SKM-1 (cell line): ENCODE measurements at regions not wholly inside any gene's neighbourhood (a gene's known extent, or its start where the extent isn't known, plus 50 kb on each side); places are given as distances from the start of the nearest gene placed in this dataset.

ENCODE experiments used
- DNase-seq: peaks from one replicate; lab custom pipeline; 2025; ENCODE audit not compliant: unreplicated experiment; lab: John Stamatoyannopoulos, UW

DNA sequence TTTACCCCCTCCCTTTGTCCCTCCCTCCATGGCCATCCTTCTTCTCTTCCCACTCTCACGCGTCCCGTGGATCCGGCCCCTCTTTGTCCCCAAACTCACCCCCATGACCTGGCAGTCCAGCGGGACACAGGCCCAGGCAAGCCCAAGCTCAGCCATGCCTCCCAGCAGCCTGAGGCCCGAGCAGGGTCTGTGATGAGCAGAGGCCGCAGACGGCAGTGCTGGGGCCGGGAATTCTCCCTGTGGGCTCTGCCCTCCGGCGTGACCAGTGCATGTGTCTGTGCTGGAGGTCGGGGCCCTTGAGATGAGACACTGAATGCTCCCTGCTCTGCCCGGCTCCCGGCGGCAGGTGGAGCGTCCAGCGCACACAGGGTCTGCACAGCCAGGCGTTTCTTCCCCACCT, 237.9 kb downstream of the BRD1 start:
- no peak for DNase-seq

DNA sequence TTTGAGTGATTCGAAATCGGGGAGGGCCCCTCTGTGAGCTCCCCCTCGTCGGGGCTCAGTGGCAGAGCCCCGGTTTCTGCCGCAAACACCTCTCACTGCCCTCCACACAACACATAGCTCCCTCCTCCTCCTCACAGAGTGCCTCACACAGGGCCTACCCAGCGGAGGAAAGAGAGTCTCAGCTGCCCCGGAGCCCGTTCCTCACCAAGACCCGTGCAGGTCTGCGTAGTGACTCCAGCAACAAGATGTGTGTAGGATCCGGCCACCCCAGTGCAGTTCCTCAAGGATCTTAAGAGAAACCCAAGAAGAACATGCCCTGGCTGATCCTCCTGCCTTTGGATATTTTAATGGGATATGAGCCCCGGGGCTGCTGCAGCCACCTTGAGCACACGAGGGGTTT, 238.4 kb downstream of the BRD1 start:
- no peak for DNase-seq

DNA sequence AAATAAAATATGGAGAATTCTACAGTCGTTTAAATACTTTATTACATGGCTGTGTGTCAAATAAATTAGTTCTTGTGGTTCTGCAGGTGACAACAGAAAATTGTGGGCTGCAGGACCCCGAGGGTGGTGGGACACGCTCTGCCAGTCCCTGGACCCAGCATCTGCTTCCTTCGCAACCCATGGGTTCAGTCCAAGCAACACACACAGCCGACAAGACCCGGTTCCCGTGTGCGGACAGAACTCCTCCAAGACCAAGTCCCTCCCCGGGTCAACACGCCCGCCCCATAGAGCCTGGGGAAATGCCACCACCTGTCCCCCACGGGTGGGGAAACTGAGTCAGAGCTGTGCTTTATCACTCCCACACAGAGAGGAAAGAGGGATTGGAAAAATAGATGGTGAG, 238.9 kb downstream of the BRD1 start:
- DNase-seq: no peak

DNA sequence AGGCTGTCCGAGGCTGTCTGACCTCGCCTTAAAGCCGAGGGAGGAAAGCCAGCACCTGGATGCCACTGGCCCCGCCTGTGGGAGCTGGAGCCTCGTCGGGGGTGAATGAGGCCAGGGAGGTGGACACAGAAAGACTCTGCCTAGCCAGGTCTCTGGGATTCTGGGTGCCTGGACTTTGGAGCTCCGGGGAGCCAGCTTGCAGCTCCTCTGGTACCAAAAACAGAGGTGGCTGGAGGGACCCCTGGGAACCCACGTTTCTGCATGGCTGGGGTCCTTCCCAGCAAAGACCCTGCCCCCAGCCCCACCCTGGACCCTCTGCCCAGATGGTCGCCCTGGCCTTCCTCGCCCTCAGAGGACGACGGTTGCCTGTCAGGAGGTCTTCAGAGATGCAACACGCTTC, 239.7 kb downstream of the BRD1 start:
- DNase-seq: no peak

DNA sequence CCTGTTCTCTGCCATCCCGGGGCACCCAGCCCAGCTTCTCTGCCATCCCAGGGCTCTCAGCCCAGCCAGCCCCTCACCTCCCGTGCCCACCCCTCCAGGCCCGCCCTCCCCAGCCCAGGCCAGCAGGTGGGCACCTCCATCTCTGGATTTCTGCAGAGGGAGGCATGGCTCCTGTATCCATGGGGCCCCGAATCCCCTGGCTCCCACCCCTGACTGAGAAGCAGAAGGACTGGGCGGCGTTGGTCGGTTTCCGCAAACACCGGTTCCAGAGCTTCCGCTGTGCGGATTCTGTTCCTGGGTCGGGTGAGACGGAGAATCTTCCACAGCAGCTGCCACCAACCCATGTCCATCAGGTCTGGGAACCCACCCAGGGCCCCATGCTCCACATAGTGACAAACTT, 240.3 kb downstream of the BRD1 start:
- DNase-seq: no peak

DNA sequence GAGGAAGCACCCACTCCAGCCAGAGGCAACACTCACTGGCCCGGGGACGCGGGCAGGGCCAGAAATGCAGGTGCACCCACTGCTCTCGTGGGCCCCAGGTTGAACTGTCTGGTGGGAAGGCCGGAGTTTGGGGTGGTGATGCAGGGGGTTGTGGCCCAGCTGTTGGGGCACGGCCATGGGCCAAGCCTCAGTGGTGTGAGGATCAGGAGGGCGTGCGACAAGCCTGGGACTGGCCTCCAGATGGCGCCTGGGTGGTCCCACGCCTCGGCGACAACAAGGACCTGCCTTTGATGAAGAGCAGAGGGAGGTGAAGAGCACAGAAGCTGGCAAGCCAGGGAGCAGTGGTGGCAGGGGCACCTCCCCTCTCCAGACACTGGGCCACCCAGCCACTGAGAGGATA, 240.8 kb downstream of the BRD1 start:
- no peak for DNase-seq

DNA sequence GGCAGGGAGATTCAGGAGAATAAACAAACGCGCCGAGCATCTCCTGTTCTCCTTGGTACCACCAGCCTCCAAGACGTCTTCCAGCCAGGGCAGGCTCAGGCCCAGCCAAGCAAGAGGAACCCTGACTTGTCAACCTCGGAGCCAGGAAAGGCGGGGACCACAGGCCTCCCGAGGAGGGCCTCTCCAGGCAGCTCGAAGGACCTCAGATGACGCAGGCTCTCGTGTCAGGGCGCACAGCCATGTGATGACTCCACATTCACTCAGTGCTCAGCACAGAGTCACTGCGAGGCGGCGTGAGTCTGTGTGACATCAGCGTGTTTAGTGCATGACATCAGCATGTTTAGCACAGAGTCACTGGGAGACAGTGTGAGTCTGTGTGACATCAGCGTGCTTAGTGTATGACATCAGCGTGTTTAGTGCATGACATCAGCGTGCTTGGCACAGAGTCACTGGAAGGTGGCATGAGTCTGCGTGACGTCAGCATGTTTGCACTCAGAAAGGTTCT, 241.4 kb downstream of the BRD1 start:
- no peak for DNase-seq

DNA sequence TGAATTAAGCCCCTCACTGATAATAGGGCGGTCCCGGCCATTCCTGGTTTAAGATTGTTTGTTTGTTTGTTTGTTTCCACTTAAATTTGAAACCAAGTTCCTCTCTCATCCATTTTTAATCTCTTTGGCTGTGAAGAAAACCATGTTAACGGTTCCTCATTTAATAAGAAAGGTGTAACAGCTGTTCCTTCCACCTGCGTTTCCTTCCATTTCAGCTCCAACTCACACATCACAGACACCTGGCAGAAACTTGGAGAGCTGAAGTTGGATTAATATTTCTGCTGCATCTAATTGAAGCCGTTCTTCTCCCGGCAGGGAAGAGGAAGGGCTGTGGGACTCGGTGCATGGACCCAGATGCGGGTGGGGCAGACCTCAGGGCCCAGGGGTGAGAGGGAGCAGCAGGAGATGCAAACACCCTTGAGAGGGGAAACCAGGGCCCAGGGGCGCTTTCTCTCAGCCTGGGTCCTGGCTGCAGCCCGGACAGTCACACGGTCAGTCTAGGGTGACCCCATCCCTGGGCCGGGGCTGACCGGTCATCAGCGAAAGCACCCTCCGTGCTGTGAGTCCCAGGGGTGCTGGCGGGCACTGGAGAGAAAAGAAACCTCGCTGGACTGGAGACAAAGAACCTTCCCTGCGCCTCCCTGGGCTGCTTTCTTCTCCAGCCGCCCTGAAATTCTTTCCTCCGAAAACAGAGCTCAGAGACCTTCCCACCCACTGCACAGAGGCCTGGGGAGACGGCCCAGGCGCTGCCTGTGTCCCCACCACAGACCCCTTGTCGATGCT, 242.0 kb downstream of the BRD1 start:
- no peak for DNase-seq

DNA sequence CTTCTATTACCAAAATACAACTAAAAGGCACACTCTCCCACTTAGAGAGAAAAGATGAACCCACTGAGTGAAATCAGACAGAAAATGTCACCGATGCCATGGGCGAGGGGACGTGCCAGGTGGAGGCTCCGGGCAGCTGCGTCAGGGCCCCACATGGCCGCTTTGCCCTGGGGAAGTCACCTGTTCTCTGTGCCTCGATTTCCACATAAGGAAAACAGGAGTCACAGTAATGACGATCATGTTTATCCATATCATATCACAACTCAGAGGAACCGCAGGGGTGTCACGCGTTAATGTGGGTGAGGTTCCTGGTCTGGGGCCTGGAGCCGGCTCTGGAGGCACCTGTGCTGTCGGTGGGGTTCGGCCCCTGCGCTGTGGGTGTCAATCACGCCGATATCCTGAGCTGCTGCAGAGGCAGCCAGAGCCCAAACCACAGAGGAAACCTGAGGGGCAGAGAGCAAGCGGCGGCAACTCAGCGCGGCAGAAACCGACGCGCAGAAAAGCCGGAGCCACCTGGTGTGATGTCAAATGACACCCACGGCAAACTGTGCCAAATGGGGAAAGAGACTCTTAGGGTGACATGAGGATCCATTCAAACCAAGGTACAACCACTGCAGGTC, 243.7 kb downstream of the BRD1 start:
- DNase-seq: no peak

DNA sequence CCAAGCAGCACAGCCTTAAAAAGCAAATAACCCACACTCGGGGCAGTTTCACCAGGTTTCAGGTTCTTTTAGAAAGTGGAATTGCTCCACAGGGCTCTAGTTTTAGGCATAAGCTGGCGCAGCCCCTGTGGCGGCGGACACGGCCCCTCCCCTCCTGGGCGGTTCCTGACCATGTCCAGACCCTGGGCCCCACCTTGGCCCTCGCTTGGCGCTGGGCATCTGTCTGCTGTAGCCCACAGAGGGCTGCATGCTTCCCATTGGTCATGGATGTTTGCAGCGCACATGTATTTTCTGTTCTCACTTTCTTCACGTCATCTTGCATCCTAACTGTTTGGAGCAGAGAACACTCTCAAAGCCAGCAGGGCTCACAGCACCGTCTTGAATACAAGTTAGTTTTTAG, 244.3 kb downstream of the BRD1 start:
- DNase-seq: no peak

DNA sequence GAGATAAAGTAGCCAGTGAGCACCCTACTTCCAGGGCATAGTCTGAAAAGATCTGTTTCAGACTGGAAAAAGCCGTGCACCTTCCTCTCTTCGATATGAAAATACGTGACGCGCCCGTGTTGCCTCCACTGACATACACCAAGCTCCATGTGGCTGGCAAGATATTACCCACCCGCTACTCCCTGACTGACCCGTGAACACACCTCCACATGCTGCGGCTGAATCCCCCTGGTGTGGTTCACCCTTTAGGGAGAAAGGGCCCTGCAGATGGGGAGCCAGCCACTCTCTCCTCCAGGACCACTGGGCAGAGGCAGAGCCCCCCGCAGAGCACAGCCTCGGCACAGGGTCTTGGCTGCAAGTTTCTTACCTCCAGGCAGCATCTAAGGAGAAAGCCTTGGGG, 245.0 kb downstream of the BRD1 start:
- DNase-seq: no peak

DNA sequence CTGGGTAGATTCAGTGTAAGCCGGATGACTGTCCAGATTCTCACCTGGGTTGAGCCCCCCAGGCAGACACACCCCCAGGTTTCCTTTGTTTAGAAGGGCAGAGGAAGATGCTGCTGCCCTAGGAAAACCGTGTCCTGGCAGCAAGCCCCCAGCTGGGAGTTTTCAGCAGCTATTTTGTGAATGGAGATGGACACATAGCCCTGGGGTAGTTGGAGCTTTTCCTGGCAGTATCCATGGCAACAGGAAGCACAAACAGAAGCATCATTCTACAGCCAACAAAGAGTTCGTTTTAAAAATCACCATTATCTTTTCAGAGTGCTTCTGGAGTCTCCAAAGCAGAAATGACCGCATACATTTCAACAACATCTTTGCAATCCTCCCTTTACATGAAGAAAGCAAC, 245.5 kb downstream of the BRD1 start:
- no peak for DNase-seq

DNA sequence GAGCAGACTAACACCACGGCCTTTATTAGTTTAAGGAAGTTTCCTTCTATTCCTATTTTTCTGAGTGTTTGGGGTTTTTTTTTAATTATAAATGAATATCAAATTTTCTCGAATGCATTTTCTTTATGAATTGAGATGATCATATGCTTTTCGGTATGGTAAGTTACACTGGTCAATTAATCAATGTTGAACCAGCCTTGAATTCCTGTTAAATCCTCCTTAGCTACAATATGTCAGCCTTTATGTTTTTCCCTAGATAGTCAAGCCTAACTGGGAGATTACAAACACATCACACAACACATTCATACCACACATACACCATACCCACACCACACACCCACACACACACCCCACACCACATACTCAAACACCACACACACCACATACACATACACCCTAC, 247.6 kb downstream of the BRD1 start:
- no peak for DNase-seq

DNA sequence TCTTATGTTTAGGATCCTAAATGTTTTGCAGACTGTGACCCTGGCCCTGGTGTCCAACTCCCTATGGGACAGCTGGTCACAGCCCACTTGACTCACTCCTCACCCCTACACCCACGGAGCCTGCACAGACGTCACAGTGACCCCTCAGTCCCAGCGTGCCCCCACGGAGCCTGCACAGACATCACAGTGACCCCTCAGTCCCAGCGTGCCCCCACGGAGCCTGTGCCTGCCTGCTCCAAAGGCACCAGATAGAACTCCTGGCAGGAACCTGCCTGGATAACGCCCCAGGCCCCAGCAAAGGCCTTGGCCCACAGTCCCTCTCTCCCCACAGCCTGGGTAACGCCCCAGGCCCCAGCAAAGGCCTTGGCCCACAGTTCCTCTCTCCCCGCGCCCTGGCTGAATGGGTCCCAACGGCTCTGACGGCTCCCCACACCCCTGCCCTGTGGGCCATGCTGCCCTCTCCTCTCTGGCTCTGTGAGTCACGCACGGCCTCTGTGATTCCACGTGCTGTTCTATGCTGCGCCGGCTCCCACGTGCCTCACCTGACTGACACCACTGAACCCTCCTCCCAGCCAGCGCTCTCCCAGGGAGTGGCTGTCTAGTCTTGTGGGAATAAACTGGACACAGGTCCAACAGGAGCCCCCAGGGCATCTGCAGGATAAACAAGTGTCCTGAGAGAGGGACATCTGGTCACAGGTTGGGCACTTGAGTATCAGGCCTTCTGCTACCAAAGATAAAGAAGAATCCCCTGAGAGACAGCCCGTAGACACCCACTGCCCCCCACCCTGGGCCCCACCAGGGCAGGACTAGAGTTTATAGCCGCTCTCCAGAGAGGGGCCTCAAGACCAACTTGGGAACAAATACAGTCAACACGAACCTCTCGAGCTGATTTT, 250.3 kb downstream of the BRD1 start:
- DNase-seq: no peak

DNA sequence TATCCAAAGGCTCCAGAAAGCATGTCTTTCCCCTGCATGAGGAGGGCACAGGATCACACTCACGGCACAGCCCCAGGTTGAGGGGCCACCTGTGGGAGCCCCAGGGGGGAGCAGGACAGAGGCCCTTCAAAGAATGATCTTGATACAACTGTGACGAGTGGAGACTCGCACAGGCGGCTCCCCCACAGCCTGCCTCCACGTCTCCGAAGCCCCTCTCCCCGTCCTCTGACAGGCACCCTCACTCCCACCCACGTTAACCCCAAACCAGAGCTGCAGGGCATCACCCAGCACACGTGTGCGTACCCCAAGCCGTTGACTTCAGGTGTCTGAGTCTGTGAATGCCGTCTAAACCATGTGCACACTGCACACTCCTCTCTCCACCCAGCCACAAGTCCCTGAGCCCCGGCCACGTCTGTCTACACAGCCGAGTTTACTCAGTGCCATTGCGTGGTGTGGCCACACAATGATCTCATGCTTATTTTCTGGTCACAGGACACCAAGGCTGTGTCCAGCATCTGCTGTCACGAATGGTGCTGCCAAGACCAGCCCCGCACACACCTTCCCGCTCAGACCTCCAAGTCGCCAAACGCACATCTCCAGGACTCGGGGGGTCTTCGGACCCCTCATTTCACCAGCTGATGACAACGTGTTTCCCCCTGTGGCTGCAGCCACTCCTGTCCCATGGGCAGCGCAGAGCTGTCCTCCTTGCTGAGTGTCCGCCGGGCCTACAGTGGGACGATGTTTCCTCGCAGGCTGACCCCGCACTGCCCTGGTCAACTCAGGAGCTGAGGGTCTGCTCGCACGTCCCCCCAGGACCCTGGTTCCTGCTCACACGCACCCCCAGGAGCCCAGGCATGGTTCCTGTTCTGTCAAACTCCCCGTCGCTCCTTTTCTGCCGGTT, 251.2 kb downstream of the BRD1 start:
- DNase-seq: no peak

DNA sequence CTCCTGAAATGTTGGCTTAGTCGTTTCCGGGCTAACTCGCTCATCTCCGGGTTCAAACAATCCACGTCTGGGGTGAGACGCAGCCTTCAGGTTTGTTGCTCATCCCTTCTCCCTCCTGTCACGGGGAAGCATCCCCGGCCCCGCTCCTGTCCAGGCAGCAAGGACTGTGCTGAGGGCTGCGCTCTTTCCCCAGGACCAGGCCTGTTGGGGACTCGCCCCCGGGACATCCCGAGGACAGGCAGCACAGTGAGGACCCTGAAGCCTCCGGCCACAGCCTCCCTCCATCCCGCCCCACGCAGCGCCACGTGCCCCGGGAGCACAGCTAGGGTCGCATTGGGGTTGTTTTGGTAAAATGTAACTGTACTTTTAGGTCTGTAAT, 252.0 kb downstream of the BRD1 start:
- DNase-seq: no peak

DNA sequence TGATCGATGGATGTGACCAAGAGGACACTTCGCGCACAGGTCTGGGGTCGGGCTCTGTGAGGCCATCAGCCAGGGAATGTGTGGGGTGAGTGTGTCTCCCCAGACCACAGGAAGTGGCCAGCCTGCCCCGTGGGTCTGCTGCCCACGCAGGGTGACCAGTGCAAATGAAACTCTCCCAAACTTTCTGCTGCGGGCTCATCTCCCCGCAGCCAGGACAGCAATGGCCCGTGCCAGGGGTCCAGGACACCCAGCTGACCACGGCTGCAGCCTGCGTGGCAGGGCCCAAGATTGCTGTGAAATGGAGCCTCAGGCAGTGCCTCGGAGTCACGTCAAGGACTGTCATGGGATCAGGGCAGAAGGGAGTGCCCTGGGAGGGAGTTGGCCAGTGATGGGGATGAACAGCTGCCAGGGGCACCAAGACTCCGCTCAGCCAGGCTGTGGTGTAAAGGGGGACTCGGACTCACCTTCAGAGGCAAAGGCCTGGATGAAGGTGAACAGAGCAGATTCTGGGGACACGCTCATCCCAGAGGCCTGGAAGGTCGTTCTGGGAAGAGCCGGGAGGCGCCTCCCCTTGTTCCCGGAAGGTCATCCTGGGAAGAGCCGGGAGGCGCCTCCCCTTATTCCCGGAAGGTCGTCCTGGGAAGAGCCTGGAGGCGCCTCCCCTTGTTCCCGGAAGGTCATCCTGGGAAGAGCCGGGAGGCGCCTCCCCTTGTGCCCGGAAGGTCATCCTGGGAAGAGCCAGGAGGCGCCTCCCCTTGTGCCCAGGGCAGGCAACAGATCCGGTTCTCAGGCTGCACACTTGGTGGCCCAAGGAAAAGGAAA, 252.6 kb downstream of the BRD1 start:
- DNase-seq: no peak

DNA sequence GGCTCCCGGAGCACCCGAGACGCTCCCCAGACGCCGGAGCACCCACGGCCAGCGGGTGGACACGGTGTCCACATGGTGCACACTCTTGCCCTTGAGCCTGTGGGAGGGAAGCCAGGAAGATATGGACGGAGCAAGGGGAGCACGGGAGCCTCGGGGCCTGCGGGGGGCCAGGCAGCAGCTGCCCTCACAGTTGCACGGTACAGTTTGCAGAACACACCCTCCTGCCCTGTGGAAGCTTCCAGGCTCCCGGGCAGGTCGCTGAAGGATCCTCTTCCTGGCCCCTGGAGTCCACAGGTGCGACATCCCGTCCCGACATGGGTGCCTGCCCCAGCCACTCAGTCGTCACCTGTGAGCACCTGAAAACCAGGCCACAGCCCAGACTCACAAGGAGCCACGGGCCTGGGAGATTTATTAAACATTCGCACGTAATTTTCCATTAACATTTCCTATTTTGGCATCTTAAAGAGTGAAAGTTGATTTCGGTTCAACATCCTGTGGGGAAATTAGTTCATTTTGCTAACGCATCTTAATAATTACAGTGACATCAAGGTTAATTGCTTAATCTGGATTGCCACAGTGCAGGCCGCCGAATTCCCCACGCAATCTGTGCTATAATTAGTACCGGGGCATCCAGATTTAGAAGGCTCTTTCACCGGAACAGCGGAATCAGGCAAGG, 253.3 kb downstream of the BRD1 start:
- DNase-seq: no peak

DNA sequence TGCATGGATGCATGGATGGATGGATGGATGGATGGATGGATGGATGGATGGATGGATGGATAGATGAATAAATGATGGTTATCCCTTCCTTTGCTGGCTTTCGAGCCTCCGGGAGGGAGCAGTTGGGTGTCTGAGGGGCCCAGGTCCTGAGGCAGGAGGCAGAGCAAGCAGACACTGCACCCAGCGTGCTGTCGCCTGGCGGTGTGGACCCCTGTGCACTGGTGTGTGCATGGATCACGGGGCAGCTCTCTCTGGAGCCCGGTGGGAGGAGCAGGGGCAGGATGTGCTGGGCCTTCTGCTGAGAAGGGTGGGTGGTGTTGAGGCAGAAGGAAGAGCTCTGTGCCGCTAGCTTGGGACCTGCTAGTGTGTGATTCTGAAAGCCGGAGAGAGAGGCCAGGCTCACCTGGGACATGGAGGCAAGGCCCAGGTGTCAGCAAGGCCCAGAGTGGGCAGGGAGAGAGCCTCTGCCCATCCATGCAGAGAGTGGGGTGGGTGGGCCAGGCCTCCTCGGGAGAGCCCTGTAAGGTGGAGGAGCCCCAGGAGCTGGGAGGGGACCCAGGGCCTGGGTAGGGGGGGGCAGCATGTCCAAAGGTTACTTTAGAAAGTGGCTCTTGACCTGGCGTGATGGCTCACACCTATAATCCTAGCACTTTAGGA, 254.4 kb downstream of the BRD1 start:
- no peak for DNase-seq
